Naive thymus-derived CD4-positive, alpha-beta T cell (primary cell): ENCODE measurements at regions not wholly inside any gene's neighbourhood (a gene's known extent, or its start where the extent isn't known, plus 50 kb on each side); places are given as distances from the start of the nearest gene placed in this dataset.

Experiments
- ATAC-seq: fragments of 150-1000 bp; cut with Tn5 transposase; 2 replicates; pipeline ENCODE4 v1.10.0; 2021; ENCODE audit warnings: mild to moderate bottlenecking, moderate library complexity
- CTCF ChIA-PET: fragments of 350-600 bp; sonication (Branson Sonifier 250); formaldehyde crosslinking; loops from one replicate; lab custom pipeline; 2021; ENCODE audit warnings: antibody characterized with exemption; lab: Charles Lee
- POLR2A ChIA-PET: fragments of 350-600 bp; sonication (Branson Sonifier 250); formaldehyde crosslinking; loops from one replicate; lab custom pipeline; 2021; ENCODE audit warnings: antibody characterized with exemption, inconsistent platforms; lab: Charles Lee
- DNase-seq, 9 donors: peaks; one replicate each; pipeline versions ENCODE4 v3.0.0 to v3.0.0-alpha.2; 2020 to 2022; ENCODE audit warnings: mixed read lengths in 1 of 9
- H3K27ac ChIP-seq: one replicate; pipeline ENCODE4 v1.7.0; 2013; ENCODE audit warnings: mild to moderate bottlenecking, low read depth, low read length, moderate library complexity
- H3K27me3 ChIP-seq, 2 donors: one replicate each; pipeline ENCODE4 v1.7.0; 2013; ENCODE audit warnings: low read length in 2 of 2, mild to moderate bottlenecking in 2 of 2, moderate library complexity in 2 of 2; ENCODE audit not compliant: control insufficient read depth in 2 of 2, insufficient read depth in 2 of 2
- H3K36me3 ChIP-seq, 3 experiments: 1 replicate in 2 of 3; 2 replicates in 1 of 3; pipeline ENCODE4 v1.7.0; 2013; ENCODE audit warnings: low read length in 3 of 3, mild to moderate bottlenecking in 3 of 3, moderate library complexity in 1 of 3; ENCODE audit not compliant: insufficient read depth in 3 of 3, control insufficient read depth in 2 of 3
- H3K4me1 ChIP-seq, 2 donors: one replicate each; pipeline ENCODE4 v1.7.0; 2013; ENCODE audit warnings: low read length in 2 of 2, mild to moderate bottlenecking in 2 of 2, moderate library complexity in 1 of 2; ENCODE audit not compliant: control insufficient read depth in 2 of 2, insufficient read depth in 2 of 2
- H3K4me3 ChIP-seq: 2 replicates; pipeline ENCODE4 v1.7.0; 2013; ENCODE audit warnings: mild to moderate bottlenecking, low read length
- H3K9me3 ChIP-seq, 3 experiments: 1 replicate in 2 of 3; 2 replicates in 1 of 3; pipeline ENCODE4 v1.7.0; 2013; ENCODE audit warnings: low read length in 3 of 3; ENCODE audit not compliant: control insufficient read depth in 2 of 3
- H3K27ac Mint-ChIP-seq, 9 donors: one replicate each; pipeline ENCODE4 v1.8.0; 2020 to 2022; ENCODE audit warnings: mixed read lengths in 9 of 9, mild to moderate bottlenecking in 8 of 9, moderate library complexity in 5 of 9, inconsistent platforms in 2 of 9
- H3K27me3 Mint-ChIP-seq, 5 donors: one replicate each; pipeline ENCODE4 v1.8.0; 2021 to 2022; ENCODE audit warnings: mixed read lengths in 5 of 5, mild to moderate bottlenecking in 1 of 5
- H3K36me3 Mint-ChIP-seq, 5 donors: one replicate each; pipeline ENCODE4 v1.8.0; 2020 to 2022; ENCODE audit warnings: mixed read lengths in 5 of 5, mild to moderate bottlenecking in 3 of 5, inconsistent platforms in 1 of 5
- H3K4me1 Mint-ChIP-seq, 7 donors: one replicate each; pipeline ENCODE4 v1.8.0; 2020 to 2022; ENCODE audit warnings: mixed read lengths in 7 of 7, mild to moderate bottlenecking in 3 of 7, inconsistent platforms in 1 of 7
- H3K4me3 Mint-ChIP-seq, 10 donors: one replicate each; pipeline ENCODE4 v1.8.0; 2020 to 2022; ENCODE audit warnings: mild to moderate bottlenecking in 10 of 10, mixed read lengths in 10 of 10, moderate library complexity in 6 of 10, inconsistent platforms in 2 of 10
- H3K9me3 Mint-ChIP-seq, 11 donors: one replicate each; pipeline ENCODE4 v1.8.0; 2020 to 2022; ENCODE audit warnings: mixed read lengths in 11 of 11, mild to moderate bottlenecking in 4 of 11, inconsistent platforms in 1 of 11, moderate library complexity in 1 of 11
- intact Hi-C, 2 donors: fragments of 100-400 bp; cut with micrococcal nuclease; formaldehyde crosslinking; loops; one replicate each; pipeline ENCODE4 v1.15.1; 2023

- ChIA-PET POLR2A (no interaction called here), CTCF (no interaction called here)
- no peaks in the 10 kb centered on the region for H3K9me3 ChIP-seq
- peaks cover 0 to 5% (median 0%) of the 10 kb centered on the region in 11 donors for H3K9me3 Mint-ChIP-seq
- no peak overlapping the region for H3K4me3 Mint-ChIP-seq
- intact Hi-C loops = no loop called here
- no peak overlapping the region for H3K27ac ChIP-seq
- DNase-seq (no peak), ATAC-seq (no peak)
- no peaks in the 10 kb centered on the region for H3K4me1 ChIP-seq
- H3K27ac Mint-ChIP-seq = no peak overlapping the region
- no peaks in the 10 kb centered on the region for H3K36me3 ChIP-seq
- H3K4me3 ChIP-seq = no peak overlapping the region
- H3K4me1 Mint-ChIP-seq = no peaks in the 10 kb centered on the region
- peaks cover 0 to 31% (median 11%) of the 10 kb centered on the region in 5 donors for H3K27me3 Mint-ChIP-seq
- peaks cover 0 to 4% (median 0%) of the 10 kb centered on the region in 5 donors for H3K36me3 Mint-ChIP-seq
- H3K27me3 ChIP-seq = no peaks in the 10 kb centered on the region
Observed at GRCh38 chr14:49191380-49191779, 394.8 kb downstream of the RPS29 start.

GRCh38 chr14:49189375-49189774 lies 396.8 kb downstream of the RPS29 start:
- Histone ChIP-seq H3K9me3 (no peaks in the 10 kb centered on the region), H3K4me1 (no peaks in the 10 kb centered on the region), H3K4me3 (no peak overlapping the region), H3K27me3 (no peaks in the 10 kb centered on the region), H3K27ac (no peak overlapping the region), H3K36me3 (no peaks in the 10 kb centered on the region)
- Mint-ChIP-seq H3K27ac (no peak overlapping the region), H3K4me1 (no peaks in the 10 kb centered on the region), H3K4me3 (no peak overlapping the region), H3K27me3 (peaks cover 0 to 23% (median 11%) of the 10 kb centered on the region in 5 donors), H3K36me3 (peaks cover 0 to 4% (median 0%) of the 10 kb centered on the region in 5 donors), H3K9me3 (peaks cover 0 to 5% (median 0%) of the 10 kb centered on the region in 11 donors)
- intact Hi-C loops = no loop called here
- POLR2A ChIA-PET = no interaction called here
- ATAC-seq = no peak
- CTCF ChIA-PET = no interaction called here
- no peak for DNase-seq

- ChIA-PET CTCF (no interaction called here), POLR2A (no interaction called here)
- Mint-ChIP-seq H3K27me3 (peaks cover 0 to 16% (median 11%) of the 10 kb centered on the region in 5 donors), H3K4me1 (no peaks in the 10 kb centered on the region), H3K9me3 (peaks cover 0 to 5% (median 3%) of the 10 kb centered on the region in 11 donors), H3K27ac (no peak overlapping the region), H3K36me3 (peaks cover 0 to 4% (median 0%) of the 10 kb centered on the region in 5 donors), H3K4me3 (no peak overlapping the region)
- DNase-seq = no peak
- no peaks in the 10 kb centered on the region for H3K36me3 ChIP-seq
- intact Hi-C loops = no loop called here
- no peak overlapping the region for H3K4me3 ChIP-seq
- no peaks in the 10 kb centered on the region for H3K9me3 ChIP-seq
- ATAC-seq = no peak
- no peaks in the 10 kb centered on the region for H3K27me3 ChIP-seq
- H3K4me1 ChIP-seq = no peaks in the 10 kb centered on the region
- no peak overlapping the region for H3K27ac ChIP-seq
Observed at GRCh38 chr14:49187799-49188198, 398.4 kb downstream of the RPS29 start.

- ChIA-PET CTCF (no interaction called here), POLR2A (no interaction called here)
- H3K27ac Mint-ChIP-seq = no peak overlapping the region
- ATAC-seq (no peak), DNase-seq (peak in 2 of 9 donors; percentile 11 to 35)
- no peak overlapping the region for H3K4me3 ChIP-seq
- H3K4me1 ChIP-seq = no peaks in the 10 kb centered on the region
- no peaks in the 10 kb centered on the region for H3K36me3 ChIP-seq
- intact Hi-C loops = loop anchor here in 1 of 2 donors (5.0 kb wide), 1 partner anchor 1257 kb away; no protein-coding TSS in a partner anchor
- H3K36me3 Mint-ChIP-seq = no peaks in the 10 kb centered on the region
- H3K27me3 Mint-ChIP-seq = peaks cover 0 to 27% (median 6%) of the 10 kb centered on the region in 5 donors
- no peaks in the 10 kb centered on the region for H3K27me3 ChIP-seq
- peaks cover 0 to 27% (median 4%) of the 10 kb centered on the region in 11 donors for H3K9me3 Mint-ChIP-seq
- H3K9me3 ChIP-seq = no peaks in the 10 kb centered on the region
- no peak overlapping the region for H3K4me3 Mint-ChIP-seq
- no peaks in the 10 kb centered on the region for H3K4me1 Mint-ChIP-seq
- H3K27ac ChIP-seq = no peak overlapping the region
Observed at GRCh38 chr14:49173765-49174373, 412.3 kb downstream of the RPS29 start.

- Mint-ChIP-seq H3K4me1 (peaks cover 0 to 1% (median 0%) of the 10 kb centered on the region in 7 donors), H3K27me3 (peaks cover 0 to 22% (median 10%) of the 10 kb centered on the region in 5 donors), H3K9me3 (no peaks in the 10 kb centered on the region), H3K36me3 (no peaks in the 10 kb centered on the region), H3K27ac (no peak overlapping the region), H3K4me3 (no peak overlapping the region)
- H3K27me3 ChIP-seq = no peaks in the 10 kb centered on the region
- no peaks in the 10 kb centered on the region for H3K4me1 ChIP-seq
- ATAC-seq (no peak), DNase-seq (no peak)
- H3K27ac ChIP-seq = no peak overlapping the region
- no peaks in the 10 kb centered on the region for H3K36me3 ChIP-seq
- H3K4me3 ChIP-seq = no peak overlapping the region
- ChIA-PET CTCF (no interaction called here), POLR2A (no interaction called here)
- H3K9me3 ChIP-seq = no peaks in the 10 kb centered on the region
- intact Hi-C loops = no loop called here
Observed at GRCh38 chr14:49164074-49164473, 422.1 kb downstream of the RPS29 start.

- intact Hi-C loops = no loop called here
- Histone ChIP-seq H3K36me3 (no peaks in the 10 kb centered on the region), H3K9me3 (no peaks in the 10 kb centered on the region), H3K27ac (no peak overlapping the region), H3K4me1 (no peaks in the 10 kb centered on the region), H3K4me3 (no peak overlapping the region), H3K27me3 (no peaks in the 10 kb centered on the region)
- Mint-ChIP-seq H3K27ac (no peak overlapping the region), H3K4me1 (peaks cover 0 to 6% (median 0%) of the 10 kb centered on the region in 7 donors), H3K4me3 (no peak overlapping the region), H3K9me3 (no peaks in the 10 kb centered on the region), H3K27me3 (peaks cover 0 to 5% (median 0%) of the 10 kb centered on the region in 5 donors), H3K36me3 (no peaks in the 10 kb centered on the region)
- ChIA-PET POLR2A (no interaction called here), CTCF (no interaction called here)
- ATAC-seq (no peak), DNase-seq (no peak)
Observed at GRCh38 chr14:49160983-49161382, 425.2 kb downstream of the RPS29 start.

GRCh38 chr14:49159081-49159480 lies 427.1 kb downstream of the RPS29 start:
- no peak overlapping the region for H3K4me3 Mint-ChIP-seq

More at GRCh38 chr14:49159081-49159480, 427.1 kb downstream of the RPS29 start:
- ChIA-PET POLR2A (no interaction called here), CTCF (no interaction called here)
- DNase-seq (no peak), ATAC-seq (no peak)
- H3K36me3 Mint-ChIP-seq = no peaks in the 10 kb centered on the region
- H3K4me1 Mint-ChIP-seq = peaks cover 0 to 6% (median 0%) of the 10 kb centered on the region in 7 donors
- H3K36me3 ChIP-seq = no peaks in the 10 kb centered on the region
- H3K4me1 ChIP-seq = no peaks in the 10 kb centered on the region
- intact Hi-C loops = no loop called here
- H3K27ac Mint-ChIP-seq = no peak overlapping the region
- no peaks in the 10 kb centered on the region for H3K9me3 Mint-ChIP-seq
- peaks cover 0 to 5% (median 0%) of the 10 kb centered on the region in 5 donors for H3K27me3 Mint-ChIP-seq
- H3K4me3 ChIP-seq = no peak overlapping the region
- no peaks in the 10 kb centered on the region for H3K9me3 ChIP-seq
- H3K27ac ChIP-seq = no peak overlapping the region
- H3K27me3 ChIP-seq = no peaks in the 10 kb centered on the region
